BE2C (cell line): ENCODE measurements at regions not wholly inside any gene's neighbourhood (a gene's known extent, or its start where the extent isn't known, plus 50 kb on each side); places are given as distances from the start of the nearest gene placed in this dataset.

Experiments
- DNase-seq: peaks from one replicate; pipeline ENCODE4 v3.0.0-alpha.2; 2020
- H3K27me3 ChIP-seq: fragments of 250-450 bp; sonication (Bioruptor Pico); 2 replicates; pipeline ENCODE4 v1.5.1; 2020; ENCODE audit warnings: mild to moderate bottlenecking
- H3K36me3 ChIP-seq: fragments of 250-450 bp; sonication (Bioruptor Pico); 2 replicates; pipeline ENCODE4 v1.5.1; 2020; ENCODE audit warnings: mild to moderate bottlenecking
- H3K4me1 ChIP-seq: fragments of 250-450 bp; sonication (Bioruptor Pico); 2 replicates; pipeline ENCODE4 v1.5.1; 2020
- H3K4me3 ChIP-seq: 2 replicates; pipeline ENCODE4 v1.5.1; 2011; ENCODE audit warnings: low read depth, low read length
- H3K9me3 ChIP-seq: fragments of 250-450 bp; sonication (Bioruptor Pico); 2 replicates; pipeline ENCODE4 v1.5.1; 2020
- CTCF ChIP-seq: IDR thresholded peaks from 2 replicates; pipeline ENCODE4 v1.5.1; 2012; ENCODE audit warnings: mild to moderate bottlenecking, low read depth, low read length

- no peak for DNase-seq
- H3K27me3 ChIP-seq = peaks cover 7% of the 10 kb centered on the region
- no peaks in the 10 kb centered on the region for H3K36me3 ChIP-seq
- H3K9me3 ChIP-seq = no peaks in the 10 kb centered on the region
- no peaks in the 10 kb centered on the region; the same call in 1 of the 2 replicates for H3K4me1 ChIP-seq
- no peak overlapping the region for H3K4me3 ChIP-seq
- no peak for TF ChIP-seq CTCF
Observed at GRCh38 chr16:54488729-54489128, 202.1 kb upstream of the IRX3 start.

GRCh38 chr16:54487933-54488332 is 201.3 kb upstream of the IRX3 start:
- H3K4me1 ChIP-seq = peaks cover 2% of the 10 kb centered on the region; the same call in 1 of the 2 replicates
- H3K4me3 ChIP-seq = no peak overlapping the region
- H3K27me3 ChIP-seq = peaks cover 7% of the 10 kb centered on the region
- no peak for DNase-seq
- no peaks in the 10 kb centered on the region for H3K9me3 ChIP-seq
- TF ChIP-seq CTCF = no peak
- H3K36me3 ChIP-seq = no peaks in the 10 kb centered on the region

GRCh38 chr16:54484700-54485099 is 198.1 kb upstream of the IRX3 start:
- Histone ChIP-seq H3K4me3 (no peak overlapping the region), H3K27me3 (peaks cover 7% of the 10 kb centered on the region), H3K4me1 (peaks cover 6% of the 10 kb centered on the region; the same call in 1 of the 2 replicates), H3K36me3 (no peaks in the 10 kb centered on the region), H3K9me3 (no peaks in the 10 kb centered on the region)
- no peak for TF ChIP-seq CTCF
- DNase-seq = no peak

GRCh38 chr16:54482892-54483574 is 196.4 kb upstream of the IRX3 start:
- DNase-seq = peak; percentile 60
- Histone ChIP-seq H3K27me3 (peaks cover 2% of the 10 kb centered on the region), H3K9me3 (no peaks in the 10 kb centered on the region), H3K4me3 (peak overlapping the region; percentile 15; the same call in 1 of the 2 replicates), H3K36me3 (no peaks in the 10 kb centered on the region), H3K4me1 (peaks cover 6% of the 10 kb centered on the region; the same call in 1 of the 2 replicates)
- TF ChIP-seq CTCF = no peak

- H3K4me3 ChIP-seq = no peak overlapping the region
- H3K4me1 ChIP-seq = peaks cover 6% of the 10 kb centered on the region; the same call in 1 of the 2 replicates
- no peaks in the 10 kb centered on the region for H3K36me3 ChIP-seq
- H3K9me3 ChIP-seq = no peaks in the 10 kb centered on the region
- no peak for TF ChIP-seq CTCF
- no peaks in the 10 kb centered on the region; the same call in 1 of the 2 replicates for H3K27me3 ChIP-seq
- no peak for DNase-seq
Observed at GRCh38 chr16:54480429-54480828, 193.8 kb upstream of the IRX3 start.

- Histone ChIP-seq H3K4me3 (no peak overlapping the region), H3K27me3 (no peaks in the 10 kb centered on the region; the same call in 1 of the 2 replicates), H3K9me3 (no peaks in the 10 kb centered on the region), H3K36me3 (no peaks in the 10 kb centered on the region), H3K4me1 (peaks cover 6% of the 10 kb centered on the region; the same call in 1 of the 2 replicates)
- DNase-seq = no peak
- no peak for TF ChIP-seq CTCF
Observed at GRCh38 chr16:54479546-54479945, 193.0 kb upstream of the IRX3 start.
